ENCODE measurements at regions not wholly inside any gene's neighbourhood (a gene's known extent, or its start where the extent isn't known, plus 50 kb on each side); places are given as distances from the start of the nearest gene placed in this dataset.

- H3K9me3 ChIP-seq, result no peaks in the 10 kb centered on the region
- intact Hi-C loops (cut with DNase I), result no loop called here
- no peaks in the 10 kb centered on the region for H3K4me1 ChIP-seq
- H3K4me3 ChIP-seq, result no peak overlapping the region
- DNase-seq (no peak), ATAC-seq (no peak)
- H3K27me3 ChIP-seq (ENCODE audit: insufficient read depth in 3 of 3, low read length in 2 of 3), result no peaks in the 10 kb centered on the region
- no peaks in the 10 kb centered on the region for H3K36me3 ChIP-seq (ENCODE audit: insufficient read depth in 1 of 2, low read depth in 1 of 2)
- no peak overlapping the region for H3K27ac ChIP-seq
- 37 to 57% (median 37%) methylated on average over 1 of the region's 1 CpG for WGBS, 3 donors
- no peak for TF ChIP-seq CTCF (IDR thresholded peaks at IDR 0.05)
These were observed 129.2 kb upstream of the HDAC9 start for GRCh38 chr7:18366394-18366793.

- no peak overlapping the region for H3K4me3 ChIP-seq
- intact Hi-C loops (cut with DNase I), result no loop called here
- 84 to 86% (median 85%) methylated on average over 1 of the region's 1 CpG for WGBS, 3 donors
- DNase-seq (no peak), ATAC-seq (no peak)
- peaks cover 0 to 2% (median 0%) of the 10 kb centered on the region in 3 donors for H3K27me3 ChIP-seq (ENCODE audit: insufficient read depth in 3 of 3, low read length in 2 of 3)
- TF ChIP-seq CTCF (IDR thresholded peaks at IDR 0.05), result no peak
- H3K36me3 ChIP-seq (ENCODE audit: insufficient read depth in 1 of 2, low read depth in 1 of 2), result no peaks in the 10 kb centered on the region
- no peaks in the 10 kb centered on the region for H3K4me1 ChIP-seq
- no peak overlapping the region for H3K27ac ChIP-seq
- H3K9me3 ChIP-seq, result no peaks in the 10 kb centered on the region
These were observed 126.5 kb upstream of the HDAC9 start for GRCh38 chr7:18369011-18369410.

GRCh38 chr7:18370633-18371032 lies 124.9 kb upstream of the HDAC9 start:
- no peak for DNase-seq
- 73 to 79% (median 76%) methylated on average over 5 of the region's 5 CpGs for WGBS, 3 donors
- Histone ChIP-seq H3K27ac (no peak overlapping the region), H3K9me3 (no peaks in the 10 kb centered on the region), H3K27me3 (ENCODE audit: insufficient read depth in 3 of 3, low read length in 2 of 3) (peaks cover 0 to 2% (median 0%) of the 10 kb centered on the region in 3 donors), H3K4me3 (no peak overlapping the region), H3K4me1 (no peaks in the 10 kb centered on the region), H3K36me3 (ENCODE audit: insufficient read depth in 1 of 2, low read depth in 1 of 2) (no peaks in the 10 kb centered on the region)
- no peak for ATAC-seq
- intact Hi-C loops (cut with DNase I), result no loop called here
- no peak for TF ChIP-seq CTCF (IDR thresholded peaks at IDR 0.05)

- Histone ChIP-seq H3K27me3 (ENCODE audit: insufficient read depth in 3 of 3, low read length in 2 of 3) (no peaks in the 10 kb centered on the region), H3K9me3 (no peaks in the 10 kb centered on the region), H3K4me3 (no peak overlapping the region), H3K36me3 (ENCODE audit: insufficient read depth in 1 of 2, low read depth in 1 of 2) (no peaks in the 10 kb centered on the region), H3K4me1 (no peaks in the 10 kb centered on the region), H3K27ac (no peak overlapping the region)
- no peak for DNase-seq
- TF ChIP-seq CTCF (IDR thresholded peaks at IDR 0.05), result no peak
- no peak for ATAC-seq
- intact Hi-C loops (cut with DNase I), result no loop called here
- 87 to 95% (median 93%) methylated on average over 2 of the region's 2 CpGs for WGBS, 3 donors
These were observed 116.5 kb upstream of the HDAC9 start for GRCh38 chr7:18378989-18379605.

Data from psoas muscle (tissue), 7 donors.